Keratinocyte (primary cell): ENCODE measurements at regions not wholly inside any gene's neighbourhood (a gene's known extent, or its start where the extent isn't known, plus 50 kb on each side); places are given as distances from the start of the nearest gene placed in this dataset.

ENCODE experiments used
- DNase-seq: peaks from one replicate; pipeline ENCODE4 v3.0.0-alpha.2; 2011; ENCODE audit warnings: low read depth, missing footprints, low spot score
- FAIRE-seq: peaks from 2 replicates; lab custom pipeline; 2011; peaks lifted over from hg19 to GRCh38; lab: Jason Lieb, UNC
- H2AFZ ChIP-seq: 2 replicates; pipeline ENCODE4 v1.6.0; 2012; ENCODE audit warnings: low read length, control low read depth, inconsistent platforms; ENCODE audit not compliant: control insufficient read depth
- H3K27ac ChIP-seq: 2 replicates; pipeline ENCODE4 v1.5.1; 2011; ENCODE audit warnings: low read length; ENCODE audit not compliant: control insufficient read depth, insufficient read depth
- H3K27me3 ChIP-seq: 3 replicates; pipeline ENCODE4 v1.6.0; 2011; ENCODE audit warnings: low read length; ENCODE audit not compliant: control insufficient read depth, insufficient read depth; ENCODE audit errors: extremely low read depth
- H3K36me3 ChIP-seq, 2 experiments: 2 replicates in 1 of 2; 3 replicates in 1 of 2; pipeline ENCODE4 v1.5.1; 2011; ENCODE audit warnings: low read length in 2 of 2, mild to moderate bottlenecking in 1 of 2; ENCODE audit not compliant: control insufficient read depth in 2 of 2, insufficient read depth in 2 of 2; ENCODE audit errors: extremely low read depth in 1 of 2
- H3K4me1 ChIP-seq: 3 replicates; pipeline ENCODE4 v1.5.1; 2011; ENCODE audit warnings: low read length; ENCODE audit not compliant: control insufficient read depth, insufficient read depth; ENCODE audit errors: extremely low read depth
- H3K4me2 ChIP-seq: 3 replicates; pipeline ENCODE4 v1.6.0; 2011; ENCODE audit warnings: low read depth, low read length; ENCODE audit not compliant: control insufficient read depth, insufficient read depth; ENCODE audit errors: extremely low read depth
- H3K4me3 ChIP-seq, 3 experiments: fragments of 200-600 bp in 1 of 3; sonication (generic) in 1 of 3; 2 replicates in 2 of 3; 3 replicates in 1 of 3; pipeline ENCODE4 v1.5.1; 2011 to 2016; ENCODE audit warnings: low read length in 3 of 3, mild to moderate bottlenecking in 3 of 3, control low read depth in 2 of 3, inconsistent platforms in 1 of 3, low read depth in 1 of 3, mixed read lengths in 1 of 3, mixed run types in 1 of 3, moderate library complexity in 1 of 3; ENCODE audit not compliant: control insufficient read depth in 2 of 3, insufficient read depth in 2 of 3; ENCODE audit errors: extremely low read depth in 1 of 3
- H3K79me2 ChIP-seq: 2 replicates; pipeline ENCODE4 v1.6.0; 2012; ENCODE audit warnings: low read length; ENCODE audit not compliant: control insufficient read depth, insufficient read depth
- H3K9ac ChIP-seq: 3 replicates; pipeline ENCODE4 v1.6.0; 2011; ENCODE audit warnings: low read length; ENCODE audit not compliant: control insufficient read depth, insufficient read depth; ENCODE audit errors: extremely low read depth
- H3K9me1 ChIP-seq: 3 replicates; pipeline ENCODE4 v1.6.0; 2011; ENCODE audit warnings: low read length; ENCODE audit not compliant: control insufficient read depth, insufficient read depth; ENCODE audit errors: extremely low read depth
- H3K9me3 ChIP-seq: 2 replicates; pipeline ENCODE4 v1.5.1; 2012; ENCODE audit warnings: low read depth, low read length; ENCODE audit not compliant: control insufficient read depth
- H4K20me1 ChIP-seq: 3 replicates; pipeline ENCODE4 v1.6.0; 2011; ENCODE audit warnings: low read length; ENCODE audit not compliant: control insufficient read depth, insufficient read depth; ENCODE audit errors: extremely low read depth
- EZH2 ChIP-seq: IDR thresholded peaks from one replicate; pipeline ENCODE4 v1.6.1; 2012; ENCODE audit warnings: inconsistent platforms, mild to moderate bottlenecking, low read length, moderate library complexity
- dilution Hi-C: fragments of 300-500 bp; cut with MboI; formaldehyde crosslinking; loops from one replicate; pipeline ENCODE4 v1.7.0; 2020; ENCODE audit warnings: low sequenced_read_pairs; ENCODE audit not compliant: extremely low pct_ligation_motif_present
- TF ChIP-seq, protein P1 (sequence below), 3 experiments: IDR thresholded peaks in 1 of 3; conservative IDR thresholded peaks in 1 of 3; optimal IDR thresholded peaks in 1 of 3; 2 replicates in 2 of 3; 3 replicates in 1 of 3; pipeline versions ENCODE3 to v1.5.1; 2011; ENCODE audit warnings: low read length in 3 of 3, mild to moderate bottlenecking in 3 of 3, moderate library complexity in 2 of 3, control low read depth in 1 of 3, inconsistent platforms in 1 of 3; ENCODE audit not compliant: insufficient read depth in 2 of 3; ENCODE audit errors: extremely low read depth in 1 of 3

- H2AFZ ChIP-seq: no peak overlapping the region
- H4K20me1 ChIP-seq: no peaks in the 10 kb centered on the region
- no peaks in the 10 kb centered on the region for H3K4me1 ChIP-seq
- H3K27me3 ChIP-seq: no peaks in the 10 kb centered on the region
- H3K9me1 ChIP-seq: no peaks in the 10 kb centered on the region
- H3K27ac ChIP-seq: no peak overlapping the region
- H3K4me2 ChIP-seq: no peak overlapping the region
- dilution Hi-C loops: no loop called here
- TF ChIP-seq EZH2: no peak
- TF ChIP-seq, protein P1, sequence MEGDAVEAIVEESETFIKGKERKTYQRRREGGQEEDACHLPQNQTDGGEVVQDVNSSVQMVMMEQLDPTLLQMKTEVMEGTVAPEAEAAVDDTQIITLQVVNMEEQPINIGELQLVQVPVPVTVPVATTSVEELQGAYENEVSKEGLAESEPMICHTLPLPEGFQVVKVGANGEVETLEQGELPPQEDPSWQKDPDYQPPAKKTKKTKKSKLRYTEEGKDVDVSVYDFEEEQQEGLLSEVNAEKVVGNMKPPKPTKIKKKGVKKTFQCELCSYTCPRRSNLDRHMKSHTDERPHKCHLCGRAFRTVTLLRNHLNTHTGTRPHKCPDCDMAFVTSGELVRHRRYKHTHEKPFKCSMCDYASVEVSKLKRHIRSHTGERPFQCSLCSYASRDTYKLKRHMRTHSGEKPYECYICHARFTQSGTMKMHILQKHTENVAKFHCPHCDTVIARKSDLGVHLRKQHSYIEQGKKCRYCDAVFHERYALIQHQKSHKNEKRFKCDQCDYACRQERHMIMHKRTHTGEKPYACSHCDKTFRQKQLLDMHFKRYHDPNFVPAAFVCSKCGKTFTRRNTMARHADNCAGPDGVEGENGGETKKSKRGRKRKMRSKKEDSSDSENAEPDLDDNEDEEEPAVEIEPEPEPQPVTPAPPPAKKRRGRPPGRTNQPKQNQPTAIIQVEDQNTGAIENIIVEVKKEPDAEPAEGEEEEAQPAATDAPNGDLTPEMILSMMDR (optimal IDR thresholded peaks at IDR 0.05 in 1 of 3, IDR thresholded peaks at IDR 0.05 in 1 of 3, conservative IDR thresholded peaks at IDR 0.05 in 1 of 3; ENCODE audit: extremely low read depth in 1 of 3, insufficient read depth in 2 of 3, low read length in 3 of 3): no peak
- H3K9me3 ChIP-seq: no peaks in the 10 kb centered on the region
- no peaks in the 10 kb centered on the region for H3K79me2 ChIP-seq
- no peak for FAIRE-seq
- no peak for DNase-seq
- H3K9ac ChIP-seq: no peak overlapping the region
- no peak overlapping the region for H3K4me3 ChIP-seq
- H3K36me3 ChIP-seq: no peaks in the 10 kb centered on the region
Observed at GRCh38 chr3:110180733-110181132, 843.4 kb upstream of the DPPA4 start.

GRCh38 chr3:110181226-110181625, 843.9 kb upstream of the DPPA4 start:
- Histone ChIP-seq H3K4me3 (no peak overlapping the region), H3K4me2 (no peak overlapping the region), H3K4me1 (no peaks in the 10 kb centered on the region), H3K79me2 (no peaks in the 10 kb centered on the region), H3K27ac (no peak overlapping the region), H4K20me1 (no peaks in the 10 kb centered on the region), H3K27me3 (no peaks in the 10 kb centered on the region), H3K9me1 (no peaks in the 10 kb centered on the region), H3K9me3 (no peaks in the 10 kb centered on the region), H3K36me3 (no peaks in the 10 kb centered on the region), H3K9ac (no peak overlapping the region), H2AFZ (no peak overlapping the region)
- dilution Hi-C loops: no loop called here
- FAIRE-seq (no peak), DNase-seq (no peak)
- no peak for TF ChIP-seq EZH2
- TF ChIP-seq, protein P1 (optimal IDR thresholded peaks at IDR 0.05 in 1 of 3, IDR thresholded peaks at IDR 0.05 in 1 of 3, conservative IDR thresholded peaks at IDR 0.05 in 1 of 3; ENCODE audit: extremely low read depth in 1 of 3, insufficient read depth in 2 of 3, low read length in 3 of 3): no peak
